GF-D8 (cell line): ENCODE measurements at regions not wholly inside any gene's neighbourhood (a gene's known extent, or its start where the extent isn't known, plus 50 kb on each side); places are given as distances from the start of the nearest gene placed in this dataset.

Experiments
- DNase-seq: peaks from one replicate; lab custom pipeline; 2025; lab: John Stamatoyannopoulos, UW

DNA sequence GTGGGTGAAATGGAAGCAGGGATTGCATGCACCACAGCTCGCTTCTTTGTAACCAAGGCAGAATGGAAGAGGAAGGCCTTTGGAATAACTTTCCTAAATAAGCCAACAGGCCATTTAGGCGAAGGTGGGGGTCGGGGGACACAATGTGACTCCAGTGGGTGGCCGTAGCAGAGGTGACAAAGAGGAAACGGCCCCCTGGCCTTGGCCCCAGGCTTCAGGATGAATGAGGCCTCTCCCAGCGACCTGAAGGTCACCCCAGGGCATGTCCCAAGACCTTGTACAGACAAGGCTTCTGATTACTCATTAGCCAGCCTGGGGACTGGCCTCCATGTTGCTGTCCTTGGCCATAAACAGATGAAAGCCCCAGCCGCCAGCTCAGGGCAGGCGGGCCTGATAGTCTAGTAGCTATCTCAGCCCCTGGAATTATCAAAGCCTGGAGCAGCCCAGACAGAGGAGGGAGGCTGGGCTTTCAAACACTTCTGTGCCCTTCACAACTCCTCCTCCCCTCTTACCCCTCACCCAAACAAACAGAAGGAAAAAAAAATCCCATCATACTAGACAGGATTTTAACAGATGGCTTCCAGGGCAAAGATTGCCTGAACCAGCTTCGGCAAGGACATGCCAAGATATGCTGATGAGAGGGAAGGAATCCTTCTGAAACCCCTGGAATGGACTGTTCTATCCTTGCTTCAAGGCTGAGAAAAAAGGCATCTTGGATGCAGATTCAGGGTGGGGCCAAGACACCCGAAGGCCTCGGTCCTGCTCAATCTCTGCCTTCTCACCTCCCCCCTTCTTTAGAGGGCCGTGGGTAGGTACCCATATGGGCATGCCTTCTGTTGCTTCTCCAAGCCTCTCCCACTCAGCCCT, 142.3 kb upstream of the PARP11 start:
- DNase-seq: no peak

DNA sequence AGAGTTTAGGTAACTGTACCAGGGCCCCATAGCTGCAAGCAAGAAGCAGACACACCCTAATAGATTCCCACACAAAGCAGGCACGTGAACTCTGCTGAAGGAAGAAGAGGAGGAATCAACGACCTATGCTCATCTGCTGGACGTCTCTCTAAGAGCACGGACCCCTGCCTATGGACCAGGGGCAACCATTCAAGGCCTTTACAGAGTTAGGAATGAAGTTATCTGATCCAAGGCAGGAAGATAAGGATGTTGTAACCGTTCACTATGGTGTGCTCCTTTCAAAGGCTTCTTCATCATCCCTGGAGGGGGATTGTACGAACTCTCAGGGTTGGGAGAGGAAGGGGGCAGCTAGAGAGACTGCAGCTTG, 141.6 kb upstream of the PARP11 start:
- DNase-seq: no peak

DNA sequence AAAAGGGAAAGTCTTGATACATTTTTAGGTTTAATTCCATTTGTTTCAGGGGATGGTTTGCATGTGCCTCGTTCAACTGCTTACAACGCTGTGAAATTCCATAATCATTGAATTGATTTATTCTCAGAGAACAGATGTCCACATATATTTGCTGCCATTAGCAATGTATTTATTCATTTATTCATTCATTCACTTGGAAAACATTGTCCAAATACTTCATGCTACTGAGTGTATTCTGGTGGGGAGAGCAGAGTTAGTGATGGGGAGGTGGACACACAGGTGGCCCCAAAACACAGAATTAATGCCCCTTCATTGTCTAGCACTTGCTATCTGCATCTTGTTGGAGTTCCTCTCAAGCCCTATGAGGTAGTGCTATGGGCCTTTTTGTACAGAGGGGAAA, 141.2 kb upstream of the PARP11 start:
- no peak for DNase-seq

DNA sequence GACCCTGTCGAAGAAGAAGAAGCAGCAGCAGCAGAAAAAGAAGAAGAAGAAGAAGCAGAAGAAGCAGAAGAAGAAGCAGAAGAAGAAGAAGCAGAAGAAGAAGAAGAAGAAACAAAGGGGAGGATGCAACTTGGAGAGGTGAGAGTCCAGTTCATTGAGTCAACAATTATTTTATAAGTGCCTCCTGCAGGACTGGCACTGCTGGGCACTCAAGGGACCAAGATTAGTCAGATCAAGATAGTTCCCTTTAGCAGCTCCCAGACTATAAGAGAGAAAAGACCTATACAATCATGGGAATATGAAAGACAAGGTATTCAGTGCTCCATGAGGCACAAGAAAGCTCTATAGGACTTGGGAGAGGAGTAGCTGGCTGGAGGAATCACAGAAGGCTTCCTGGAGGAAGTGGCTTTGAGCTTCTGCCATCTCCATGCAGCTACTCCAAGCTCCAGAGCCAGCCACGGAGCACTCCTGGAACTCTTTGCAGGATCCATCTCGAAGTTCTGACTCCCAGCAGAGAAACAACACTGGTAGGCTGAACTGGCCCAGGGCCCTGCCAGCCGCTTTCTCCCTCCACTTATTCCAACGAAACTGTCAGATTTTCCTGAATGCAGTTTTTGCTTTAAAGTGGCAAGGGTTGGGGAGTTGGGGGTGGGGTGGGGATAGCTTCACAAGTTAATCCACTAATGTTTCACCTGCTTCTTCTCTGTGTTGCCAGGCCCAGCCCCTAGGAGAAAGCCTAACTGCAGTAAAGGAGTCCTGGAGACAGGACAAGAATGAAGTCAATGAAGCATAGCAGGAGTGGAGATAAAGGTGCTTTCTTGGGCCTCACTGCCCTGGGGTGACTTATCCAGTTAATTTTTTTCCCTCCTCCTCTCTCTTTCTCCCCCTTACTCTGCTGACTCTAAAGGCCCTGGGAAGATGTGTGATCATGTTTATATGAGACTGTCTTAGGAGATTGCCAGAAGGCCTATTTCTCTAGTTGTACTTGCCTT, 140.1 kb upstream of the PARP11 start:
- DNase-seq: no peak

DNA sequence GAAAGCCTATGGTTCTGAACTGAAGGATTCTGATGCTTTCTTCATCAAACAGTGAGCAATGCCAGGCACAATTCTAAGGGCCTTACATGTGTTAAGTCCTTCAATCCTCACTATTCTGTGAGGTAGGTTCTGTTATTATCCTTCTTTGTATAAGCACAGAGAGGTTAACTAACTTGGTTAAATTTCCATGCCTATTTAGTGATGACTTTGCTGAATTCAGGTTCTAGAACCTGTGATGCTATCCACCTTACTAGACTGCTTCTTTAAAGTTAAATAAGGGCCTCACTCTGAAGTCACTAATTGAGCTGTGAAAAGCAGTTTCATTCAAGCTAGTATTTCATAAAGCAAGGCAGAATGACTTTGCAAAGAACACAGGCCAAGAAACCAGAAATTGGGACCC, 138.9 kb upstream of the PARP11 start:
- DNase-seq: no peak

DNA sequence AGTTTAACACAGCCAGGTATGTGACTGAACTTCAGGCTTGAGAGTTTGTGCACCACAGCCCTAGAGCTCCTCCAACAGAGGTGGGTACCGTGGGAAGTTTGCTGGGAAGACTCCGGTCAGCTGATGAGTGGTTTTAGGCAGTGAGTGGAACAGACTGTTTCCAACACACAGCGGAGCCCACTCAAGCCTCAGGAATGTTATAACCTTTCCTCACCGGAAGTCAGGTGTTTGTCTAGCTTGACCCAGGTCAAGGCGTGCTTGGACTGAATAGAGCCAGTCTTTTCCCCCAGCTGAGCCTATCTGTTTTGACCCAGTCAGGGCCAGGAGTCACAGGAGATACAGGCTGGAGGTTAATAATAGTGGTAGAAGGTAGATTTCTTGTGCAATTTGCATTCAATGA, 138.4 kb upstream of the PARP11 start:
- no peak for DNase-seq

DNA sequence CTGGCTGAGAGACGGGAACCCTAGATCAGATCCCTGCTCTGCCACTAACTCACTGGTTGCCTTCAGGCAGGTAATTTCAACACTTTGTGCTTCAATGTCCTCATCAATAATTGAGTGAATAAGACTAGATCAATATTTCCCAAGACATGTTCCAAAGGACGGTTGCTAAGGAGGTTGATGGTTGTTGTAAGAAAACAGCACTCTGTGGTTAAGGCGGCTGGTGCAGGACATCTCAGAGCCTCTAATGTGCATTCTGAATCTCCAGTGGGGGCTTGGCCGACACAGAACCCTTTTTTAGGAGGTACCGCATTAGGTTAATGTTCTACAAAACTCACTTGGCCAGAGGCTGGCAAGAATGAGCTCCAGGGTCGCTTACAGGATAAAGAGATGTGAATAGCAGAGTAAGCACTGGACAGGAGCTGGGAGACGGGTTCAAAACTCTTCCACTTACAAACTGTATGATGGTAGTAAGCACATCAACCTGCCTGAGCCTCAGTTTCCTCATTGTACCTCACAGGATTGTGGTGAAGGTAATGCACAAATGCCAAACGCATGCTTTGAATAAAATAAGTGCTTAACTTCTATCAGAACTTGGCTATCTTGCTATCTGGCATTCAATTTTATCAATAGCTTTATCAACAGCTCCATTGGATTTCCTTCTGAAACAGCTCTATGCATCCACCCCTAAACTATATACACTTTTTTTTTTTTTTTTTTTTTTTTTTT, 136.9 kb upstream of the PARP11 start:
- DNase-seq: no peak

DNA sequence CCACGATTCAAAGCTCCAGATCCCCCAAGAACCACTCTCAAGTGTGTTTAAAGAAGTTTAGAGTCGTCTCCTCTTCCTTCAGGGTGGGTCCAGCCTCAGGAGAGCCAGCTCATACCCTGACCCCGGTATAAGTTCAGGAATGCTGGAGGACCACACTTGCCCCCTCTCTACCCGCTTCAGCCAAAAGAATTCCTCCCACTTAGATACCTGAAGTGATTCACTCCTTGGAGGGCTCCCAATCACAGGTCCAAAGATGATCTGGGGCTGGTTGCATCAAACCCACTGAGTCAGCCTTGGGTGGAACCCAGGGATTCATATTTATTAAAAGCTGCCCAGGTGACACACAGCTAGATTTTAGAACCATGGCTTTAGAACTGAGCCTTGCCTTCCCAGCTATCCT, 133.5 kb upstream of the PARP11 start:
- no peak for DNase-seq

DNA sequence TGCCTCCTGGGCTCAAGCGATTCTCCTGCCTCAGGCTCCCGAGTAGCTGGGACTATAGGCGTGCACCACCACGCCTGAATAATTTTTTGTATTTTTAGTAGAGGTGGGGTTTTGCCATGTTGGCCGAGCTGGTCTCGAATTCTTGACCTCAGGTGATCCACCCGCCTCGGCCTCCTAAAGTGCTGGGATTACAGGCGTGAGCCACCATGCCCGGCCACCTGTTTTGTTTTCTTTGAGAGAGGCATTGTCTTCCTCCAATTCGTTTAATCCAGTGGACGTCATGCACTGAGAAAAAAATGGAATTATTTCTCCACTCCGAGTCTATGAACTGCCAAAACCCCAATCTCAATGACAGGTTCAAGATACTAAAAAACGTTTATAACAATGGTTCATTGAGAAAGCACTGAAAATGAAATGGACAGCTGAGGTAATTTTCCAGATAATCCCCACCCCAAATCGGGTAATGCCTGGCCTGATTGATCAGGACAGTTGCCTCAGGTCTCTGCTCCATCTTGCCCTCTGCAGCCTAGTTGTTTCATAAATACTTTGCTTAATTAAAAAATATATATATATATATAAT, 132.7 kb upstream of the PARP11 start:
- DNase-seq: no peak

DNA sequence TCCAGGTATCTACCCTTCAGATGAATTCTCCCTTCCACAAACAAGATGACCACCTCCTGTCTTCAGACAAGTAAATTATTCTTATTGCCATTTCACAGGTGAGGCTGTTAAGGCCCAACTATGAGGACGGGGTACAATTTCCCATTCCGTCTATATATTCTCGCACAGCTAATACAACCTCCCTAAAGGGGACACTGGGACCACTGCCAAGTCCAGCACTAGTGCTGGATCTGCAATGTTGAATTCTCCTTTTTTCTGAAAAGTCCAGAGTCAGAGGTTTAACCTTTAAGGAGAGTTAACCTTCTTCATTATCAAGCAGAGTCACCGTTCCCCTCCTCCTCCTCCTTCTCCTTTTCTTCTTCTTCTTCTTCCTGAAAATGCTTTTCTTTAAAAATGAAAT, 130.4 kb upstream of the PARP11 start:
- no peak for DNase-seq

DNA sequence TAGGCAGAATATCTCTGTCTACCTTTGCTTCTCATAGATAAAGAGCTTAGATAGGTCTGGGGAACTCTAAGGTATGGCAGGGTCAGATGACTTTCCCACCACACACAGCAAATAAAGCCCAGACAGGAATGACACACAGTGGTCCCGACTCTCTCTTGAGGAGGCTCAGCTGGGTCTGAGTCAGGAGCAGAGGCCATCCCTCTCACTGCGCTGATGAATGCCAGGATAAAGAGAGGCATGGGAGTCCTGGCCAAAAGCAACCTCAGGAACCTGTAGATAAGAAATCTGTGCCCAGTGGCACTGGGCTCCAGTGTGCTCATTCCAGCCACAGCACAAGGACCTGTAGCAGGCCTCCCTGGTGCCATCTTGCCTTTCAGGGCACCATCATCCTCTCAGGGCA, 129.4 kb upstream of the PARP11 start:
- no peak for DNase-seq

DNA sequence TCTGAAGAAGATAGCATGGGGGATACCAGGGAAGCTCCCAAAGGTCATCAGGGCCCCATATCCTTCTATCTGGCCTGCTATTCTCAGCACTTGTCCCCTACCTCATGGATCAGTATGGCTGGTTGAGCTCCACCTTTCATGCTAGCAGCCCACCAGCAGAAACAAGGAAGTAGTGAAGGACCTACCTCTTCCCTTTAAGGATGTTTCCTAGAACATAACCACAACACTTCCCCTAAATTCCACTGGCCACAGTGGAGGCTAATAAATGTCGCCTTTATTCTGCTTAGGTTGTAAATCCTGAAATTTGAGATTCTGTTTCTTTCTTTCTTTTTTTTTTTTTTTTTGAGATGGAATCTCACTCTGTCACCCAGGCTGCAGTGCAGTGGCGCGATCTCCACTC, 128.6 kb upstream of the PARP11 start:
- DNase-seq: peak; percentile 7

DNA sequence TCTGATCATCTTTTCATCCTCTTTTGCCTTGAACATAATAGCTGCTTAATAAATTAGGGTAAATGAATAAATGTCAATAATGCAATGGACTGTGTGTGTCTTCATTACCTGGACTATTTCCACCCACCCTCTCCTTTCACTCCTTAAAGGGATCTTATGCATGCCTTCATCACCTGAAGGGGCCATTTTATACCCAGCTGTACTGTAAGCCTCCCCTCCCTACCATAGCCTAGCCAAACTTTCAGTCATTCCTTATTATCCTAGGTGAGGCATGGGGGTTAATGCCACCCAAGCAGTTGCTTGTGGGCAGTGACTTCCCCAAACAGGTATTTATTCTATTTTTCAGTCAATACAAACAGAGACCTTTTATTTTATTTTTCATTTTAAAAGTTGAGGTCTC, 127.8 kb upstream of the PARP11 start:
- DNase-seq: no peak

DNA sequence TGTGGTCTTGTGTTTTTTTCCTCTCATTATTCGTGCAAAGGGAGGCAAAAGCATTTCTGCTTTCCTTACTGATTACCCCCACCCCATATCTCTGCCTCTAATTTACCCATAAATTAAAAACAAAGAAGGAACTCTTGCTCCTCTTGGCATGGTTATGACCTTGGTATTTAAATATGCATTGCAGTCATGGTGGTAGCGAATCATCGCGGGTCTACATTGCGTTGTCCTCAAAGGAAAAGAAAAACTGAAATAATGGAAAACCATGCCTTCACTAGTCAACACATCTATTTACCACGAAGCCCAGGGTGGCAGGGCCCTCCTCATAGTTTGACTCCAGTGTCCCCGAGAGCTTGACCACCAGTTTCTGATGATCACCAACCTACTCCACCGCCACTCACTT, 126.7 kb upstream of the PARP11 start:
- DNase-seq: no peak

DNA sequence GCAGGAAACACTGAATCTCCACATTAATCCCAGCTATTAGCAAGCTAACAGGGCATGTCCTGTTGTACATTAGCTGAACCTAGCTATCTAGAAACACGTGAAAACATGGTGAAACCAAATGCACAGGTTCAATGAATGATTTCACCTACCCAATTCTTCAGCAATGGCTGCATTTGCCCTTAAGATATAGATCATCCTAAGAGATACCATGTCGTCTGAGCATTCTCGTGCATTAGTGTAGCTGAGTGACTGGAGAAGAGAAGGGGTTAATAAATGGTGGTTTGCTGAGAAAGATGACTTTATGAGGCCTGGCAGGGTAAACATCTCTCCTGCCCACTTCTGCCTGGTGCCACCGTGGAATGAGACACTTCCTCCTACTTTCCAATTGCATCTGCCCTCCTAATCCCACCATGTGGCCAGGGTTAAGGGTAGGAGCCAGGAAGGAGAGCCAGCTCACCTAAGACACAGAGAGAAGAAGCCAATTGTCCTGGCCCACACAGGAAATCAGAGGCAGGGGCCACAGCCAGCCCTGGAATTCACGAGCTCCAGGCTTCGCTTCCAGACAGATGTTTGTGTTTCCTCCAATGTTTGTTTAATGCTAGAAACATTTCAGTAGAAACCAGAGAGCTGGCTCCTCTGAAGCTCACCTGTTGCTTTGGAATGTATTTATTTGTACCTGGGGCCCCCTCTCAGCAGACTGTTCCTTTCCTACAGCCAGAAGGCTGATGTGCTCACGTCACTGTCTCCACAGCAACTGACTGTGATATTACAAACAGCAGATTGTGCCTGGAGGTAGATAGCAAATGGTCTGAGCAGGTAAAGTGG, 126.0 kb upstream of the PARP11 start:
- DNase-seq: no peak

DNA sequence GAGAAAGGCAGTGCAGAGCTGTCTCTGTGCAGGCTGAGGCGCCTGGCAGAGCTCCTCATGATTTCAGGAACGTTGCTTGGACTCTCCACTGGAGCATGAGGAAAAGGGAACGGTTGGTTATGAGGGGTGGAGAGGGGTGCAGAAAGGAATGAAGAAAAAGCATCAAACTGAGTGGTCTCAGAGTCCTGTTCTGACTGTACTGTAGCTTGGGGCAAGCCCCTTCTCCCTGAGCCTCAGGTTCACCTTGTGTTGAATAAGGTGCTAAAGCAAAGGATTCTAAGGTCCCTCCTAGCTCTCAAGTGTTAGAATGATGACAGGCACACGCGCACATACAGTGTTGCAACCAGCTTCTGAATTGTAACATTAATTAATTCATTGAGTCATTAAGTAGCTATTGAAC, 125.2 kb upstream of the PARP11 start:
- no peak for DNase-seq

DNA sequence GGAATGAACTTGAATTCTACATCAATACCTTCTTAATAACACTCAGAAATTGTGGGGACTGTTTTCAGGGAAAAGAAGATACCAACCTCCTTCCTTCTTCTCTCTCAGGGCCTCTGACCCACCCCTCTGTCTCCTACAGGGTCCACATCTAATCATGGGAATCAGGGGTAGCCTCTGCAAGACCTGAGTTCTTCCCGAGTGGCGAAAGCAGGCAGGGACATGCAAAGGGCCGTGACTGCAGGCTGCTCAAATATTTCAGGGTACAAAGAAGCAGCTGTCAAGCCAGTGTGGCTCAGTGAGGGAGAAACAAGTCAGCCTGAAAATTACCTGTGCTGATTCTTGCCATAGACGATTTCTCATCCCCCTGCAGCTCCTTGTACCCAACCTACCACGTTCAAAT, 123.1 kb upstream of the PARP11 start:
- DNase-seq: no peak

DNA sequence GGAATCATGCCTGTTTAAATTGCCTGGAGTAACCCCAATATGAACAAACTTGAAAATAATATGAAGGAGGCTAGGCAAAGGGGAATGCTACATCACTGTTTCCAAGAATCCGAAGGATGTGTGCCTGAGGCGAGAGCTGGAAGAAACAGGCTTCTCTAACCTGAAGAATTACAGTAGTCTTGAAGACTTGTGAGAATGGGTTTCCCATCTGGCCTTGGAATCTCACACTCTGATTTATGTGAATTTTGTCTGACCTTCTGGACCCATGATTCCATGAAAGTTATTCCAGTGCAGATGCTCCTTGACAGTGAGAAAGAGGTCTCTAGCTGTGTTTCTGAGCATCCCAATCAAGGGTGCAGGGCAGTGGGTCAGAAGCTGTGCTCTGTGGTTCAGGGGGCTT, 122.1 kb upstream of the PARP11 start:
- no peak for DNase-seq

DNA sequence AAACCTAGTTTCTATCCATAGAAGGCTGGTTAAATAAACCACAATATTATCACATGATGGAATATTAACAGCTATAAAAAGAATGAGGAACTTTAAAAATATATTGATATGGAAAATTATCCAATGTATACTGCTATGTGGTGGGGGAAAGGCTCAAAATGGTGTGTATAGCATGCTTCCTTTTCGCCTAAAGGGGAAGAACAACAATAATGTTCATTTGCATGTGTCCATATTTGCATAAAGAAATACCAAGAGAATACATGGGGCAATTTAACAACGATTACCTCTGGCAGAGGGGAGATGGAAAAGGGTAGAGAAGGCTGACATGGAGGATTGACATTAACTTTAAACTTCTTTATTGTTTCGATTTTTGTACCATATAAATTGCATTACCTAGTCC, 121.3 kb upstream of the PARP11 start:
- no peak for DNase-seq

DNA sequence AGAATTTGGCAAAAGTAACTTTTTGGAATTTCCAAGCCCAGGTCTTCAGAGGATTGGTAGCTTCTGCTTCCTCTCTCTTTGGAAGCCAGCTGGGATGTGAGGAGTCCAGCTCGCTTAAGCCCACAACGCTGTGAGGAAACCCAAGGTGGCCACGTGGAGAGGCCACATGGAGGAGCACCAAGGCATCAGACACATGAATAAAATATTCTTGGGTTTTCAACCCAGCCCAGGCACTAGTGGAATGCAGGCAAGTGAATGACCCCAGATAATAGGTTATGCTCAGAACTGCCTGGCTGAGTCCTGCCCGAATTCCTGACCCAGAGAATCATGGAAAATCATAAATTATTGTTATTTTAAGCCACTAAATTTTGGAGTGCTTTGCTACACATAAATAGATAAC, 119.7 kb upstream of the PARP11 start:
- no peak for DNase-seq
